HepG2 (cell line): ENCODE measurements at regions not wholly inside any gene's neighbourhood (a gene's known extent, or its start where the extent isn't known, plus 50 kb on each side); places are given as distances from the start of the nearest gene placed in this dataset.

Source experiments
- ATAC-seq: fragments of 200-7000 bp; cut with Tn5 transposase; 3 replicates; pipeline ENCODE4 v1.9.1; 2020; ENCODE audit warnings: mild to moderate bottlenecking, moderate library complexity
- BruUV-seq: library from RNA; stranded (reverse); fragments of 400-500 nt; replicated peaks from 2 replicates; lab custom pipeline; 2021; lab: Mats Ljungman, UMichigan
- CTCF ChIA-PET: fragments of 300-600 bp; formaldehyde crosslinking; extraction: SDS; loops from one replicate; lab custom pipeline; 2021; ENCODE audit warnings: low total read pairs, inconsistent platforms, low intra/inter-chr PET ratio; lab: Yijun Ruan, JAX
- POLR2A ChIA-PET: fragments of 350-600 bp; sonication (Branson Sonifier 250); formaldehyde crosslinking; loops from one replicate; lab custom pipeline; 2020; ENCODE audit warnings: antibody characterized with exemption, inconsistent platforms; lab: Yijun Ruan, JAX
- DNase-seq: peaks from one replicate; pipeline ENCODE4 v3.0.0-alpha.2; 2015; ENCODE audit warnings: low spot score
- FAIRE-seq: peaks from 3 replicates; lab custom pipeline; 2011; peaks lifted over from hg19 to GRCh38; lab: Jason Lieb, UNC
- H2AFZ ChIP-seq: one replicate; pipeline ENCODE4 v1.6.1; 2011; ENCODE audit warnings: low read length, inconsistent platforms
- H3K27ac ChIP-seq: fragments of 300-600 bp; 3 replicates; pipeline ENCODE4 v1.8.0; 2011; ENCODE audit warnings: mixed run types, mild to moderate bottlenecking, mixed read lengths, low read length, inconsistent platforms; ENCODE audit not compliant: insufficient read depth; ENCODE audit errors: extremely low read length
- H3K27me3 ChIP-seq, 2 experiments: fragments of 200-600 bp in 1 of 2; 2 replicates in 1 of 2; 3 replicates in 1 of 2; pipeline versions ENCODE4 v1.6.0 to v1.8.0; 2011; ENCODE audit warnings: low read length in 2 of 2, mild to moderate bottlenecking in 2 of 2, moderate library complexity in 2 of 2, inconsistent platforms in 1 of 2; ENCODE audit not compliant: insufficient read depth in 2 of 2, control insufficient read depth in 1 of 2
- H3K36me3 ChIP-seq, 2 experiments: fragments of 200-600 bp in 1 of 2; replicated peaks in 1 of 2; 2 replicates in 1 of 2; 3 replicates in 1 of 2; pipeline versions ENCODE4 v1.5.1 to v1.8.0; 2011; ENCODE audit warnings: low read length in 2 of 2, inconsistent platforms in 1 of 2; ENCODE audit not compliant: insufficient read depth in 2 of 2, control insufficient read depth in 1 of 2
- H3K4me1 ChIP-seq: 2 replicates; pipeline ENCODE4 v1.5.1; 2012; ENCODE audit warnings: low read length, inconsistent platforms; ENCODE audit not compliant: insufficient read depth
- H3K4me2 ChIP-seq: 2 replicates; pipeline ENCODE4 v1.6.0; 2011; ENCODE audit warnings: low read depth, low read length, inconsistent platforms
- H3K4me3 ChIP-seq, 3 experiments: fragments of 200-600 bp in 1 of 3; sonication (generic), shearing (Covaris generic) in 1 of 3; replicated peaks in 1 of 3; 2 replicates each; pipeline ENCODE4 v1.5.1; 2011 to 2016; ENCODE audit warnings: low read length in 3 of 3, inconsistent platforms in 2 of 3, low read depth in 2 of 3, mild to moderate bottlenecking in 2 of 3, control low read depth in 1 of 3, mixed read lengths in 1 of 3; ENCODE audit not compliant: insufficient read depth in 1 of 3
- H3K79me2 ChIP-seq: one replicate; pipeline ENCODE4 v1.6.1; 2011; ENCODE audit warnings: low read length, inconsistent platforms; ENCODE audit not compliant: insufficient read depth
- H3K9ac ChIP-seq: 2 replicates; pipeline ENCODE4 v1.6.0; 2011; ENCODE audit warnings: mild to moderate bottlenecking, low read depth, low read length, inconsistent platforms; ENCODE audit not compliant: insufficient read depth
- H3K9me3 ChIP-seq: 2 replicates; pipeline ENCODE4 v1.5.1; 2012; ENCODE audit warnings: mild to moderate bottlenecking, low read length
- H4K20me1 ChIP-seq: 2 replicates; pipeline ENCODE4 v1.6.0; 2011; ENCODE audit warnings: inconsistent platforms, mild to moderate bottlenecking, low read length, moderate library complexity; ENCODE audit not compliant: insufficient read depth
- ARNT2 ChIP-seq: sonication (generic); formaldehyde crosslinking; IDR thresholded peaks from 2 replicates; pipeline ENCODE4 v1.8.0; 2022; ENCODE audit warnings: mild to moderate bottlenecking, low read depth, missing genetic modification reagents, moderate library complexity
- ATAD3A ChIP-seq: sonication (generic); formaldehyde crosslinking; IDR thresholded peaks from 2 replicates; pipeline ENCODE4 v1.4.0; 2020; ENCODE audit warnings: missing genetic modification reagents
- GLI4 ChIP-seq: sonication (generic); formaldehyde crosslinking; IDR thresholded peaks from 2 replicates; pipeline ENCODE4 v1.5.1; 2020; ENCODE audit warnings: missing genetic modification reagents, mild to moderate bottlenecking, moderate library complexity, borderline replicate concordance
- JDP2 ChIP-seq: sonication (generic); formaldehyde crosslinking; IDR thresholded peaks from 2 replicates; pipeline ENCODE4 v1.8.1; 2022; ENCODE audit warnings: missing genetic modification reagents, borderline replicate concordance
- MEIS1 ChIP-seq: sonication (generic); formaldehyde crosslinking; IDR thresholded peaks from 2 replicates; pipeline ENCODE4 v1.9.0; 2021; ENCODE audit warnings: mild to moderate bottlenecking, missing genetic modification reagents, moderate library complexity, borderline replicate concordance
- SRY ChIP-seq: sonication (generic); formaldehyde crosslinking; IDR thresholded peaks from 2 replicates; pipeline ENCODE4 v1.8.0; 2022; ENCODE audit warnings: mild to moderate bottlenecking, missing genetic modification reagents
- ZNF10 ChIP-seq: sonication (generic); formaldehyde crosslinking; IDR thresholded peaks from 2 replicates; pipeline ENCODE4 v1.4.0; 2020; ENCODE audit warnings: mild to moderate bottlenecking, low read depth, missing genetic modification reagents, borderline replicate concordance
- ZNF230 ChIP-seq: sonication (generic); formaldehyde crosslinking; IDR thresholded peaks from 2 replicates; pipeline ENCODE4 v1.4.0; 2020; ENCODE audit warnings: mild to moderate bottlenecking, missing genetic modification reagents
- ZNF556 ChIP-seq: sonication (generic); formaldehyde crosslinking; IDR thresholded peaks from 2 replicates; pipeline ENCODE4 v1.4.0; 2020; ENCODE audit warnings: mild to moderate bottlenecking, missing genetic modification reagents, borderline replicate concordance
- ZNF747 ChIP-seq: sonication (generic); formaldehyde crosslinking; IDR thresholded peaks from 2 replicates; pipeline ENCODE4 v1.8.1; 2023; ENCODE audit warnings: missing genetic modification reagents, mild to moderate bottlenecking, borderline replicate concordance
- ZSCAN25 ChIP-seq: sonication (generic); formaldehyde crosslinking; IDR thresholded peaks from 2 replicates; pipeline ENCODE4 v1.8.0; 2022; ENCODE audit warnings: mild to moderate bottlenecking, missing genetic modification reagents
- WGBS: methylation state at CpG from one replicate; pipeline ENCODE4 v1.1.6; 2017; ENCODE audit warnings: low lambda C conversion rate; 5-methylcytosine and 5-hydroxymethylcytosine counted together
- in situ Hi-C: cut with HindIII; loops from 2 replicates; pipeline ENCODE4 v1.10.0; 2017; ENCODE audit warnings: low pct_unique_long_range_greater_than_20kb; ENCODE audit not compliant: extremely low pct_ligation_motif_present
- intact Hi-C: fragments of 100-400 bp; cut with micrococcal nuclease; formaldehyde crosslinking; loops from one replicate; pipeline ENCODE4 v1.10.0; 2022; ENCODE audit not compliant: unreplicated experiment
- TF ChIP-seq, protein P1 (sequence below): sonication (generic); formaldehyde crosslinking; IDR thresholded peaks from 2 replicates; pipeline ENCODE4 v1.4.0; 2020; ENCODE audit warnings: missing genetic modification reagents
- TF ChIP-seq, protein P2 (sequence below): sonication (generic); formaldehyde crosslinking; IDR thresholded peaks from 2 replicates; pipeline ENCODE4 v1.4.0; 2020; ENCODE audit warnings: mild to moderate bottlenecking, low read depth, missing genetic modification reagents

- in situ Hi-C loops = no loop called here
- Histone ChIP-seq H3K36me3 (no peaks in the 10 kb centered on the region), H3K9me3 (no peaks in the 10 kb centered on the region), H2AFZ (no peak overlapping the region), H3K4me1 (peaks cover 13% of the 10 kb centered on the region), H3K9ac (no peak overlapping the region), H4K20me1 (no peaks in the 10 kb centered on the region), H3K4me3 (no peak overlapping the region), H3K79me2 (no peaks in the 10 kb centered on the region), H3K4me2 (no peak overlapping the region), H3K27me3 (no peaks in the 10 kb centered on the region), H3K27ac (no peak overlapping the region)
- 50% methylated on average over 3 of the region's 3 CpGs for WGBS
- no peak for DNase-seq
- no peak for ATAC-seq
- no peak for TF ChIP-seq GLI4
- TF ChIP-seq ARNT2 (CRISPR knock-in tag) = no peak
- TF ChIP-seq, protein P1, sequence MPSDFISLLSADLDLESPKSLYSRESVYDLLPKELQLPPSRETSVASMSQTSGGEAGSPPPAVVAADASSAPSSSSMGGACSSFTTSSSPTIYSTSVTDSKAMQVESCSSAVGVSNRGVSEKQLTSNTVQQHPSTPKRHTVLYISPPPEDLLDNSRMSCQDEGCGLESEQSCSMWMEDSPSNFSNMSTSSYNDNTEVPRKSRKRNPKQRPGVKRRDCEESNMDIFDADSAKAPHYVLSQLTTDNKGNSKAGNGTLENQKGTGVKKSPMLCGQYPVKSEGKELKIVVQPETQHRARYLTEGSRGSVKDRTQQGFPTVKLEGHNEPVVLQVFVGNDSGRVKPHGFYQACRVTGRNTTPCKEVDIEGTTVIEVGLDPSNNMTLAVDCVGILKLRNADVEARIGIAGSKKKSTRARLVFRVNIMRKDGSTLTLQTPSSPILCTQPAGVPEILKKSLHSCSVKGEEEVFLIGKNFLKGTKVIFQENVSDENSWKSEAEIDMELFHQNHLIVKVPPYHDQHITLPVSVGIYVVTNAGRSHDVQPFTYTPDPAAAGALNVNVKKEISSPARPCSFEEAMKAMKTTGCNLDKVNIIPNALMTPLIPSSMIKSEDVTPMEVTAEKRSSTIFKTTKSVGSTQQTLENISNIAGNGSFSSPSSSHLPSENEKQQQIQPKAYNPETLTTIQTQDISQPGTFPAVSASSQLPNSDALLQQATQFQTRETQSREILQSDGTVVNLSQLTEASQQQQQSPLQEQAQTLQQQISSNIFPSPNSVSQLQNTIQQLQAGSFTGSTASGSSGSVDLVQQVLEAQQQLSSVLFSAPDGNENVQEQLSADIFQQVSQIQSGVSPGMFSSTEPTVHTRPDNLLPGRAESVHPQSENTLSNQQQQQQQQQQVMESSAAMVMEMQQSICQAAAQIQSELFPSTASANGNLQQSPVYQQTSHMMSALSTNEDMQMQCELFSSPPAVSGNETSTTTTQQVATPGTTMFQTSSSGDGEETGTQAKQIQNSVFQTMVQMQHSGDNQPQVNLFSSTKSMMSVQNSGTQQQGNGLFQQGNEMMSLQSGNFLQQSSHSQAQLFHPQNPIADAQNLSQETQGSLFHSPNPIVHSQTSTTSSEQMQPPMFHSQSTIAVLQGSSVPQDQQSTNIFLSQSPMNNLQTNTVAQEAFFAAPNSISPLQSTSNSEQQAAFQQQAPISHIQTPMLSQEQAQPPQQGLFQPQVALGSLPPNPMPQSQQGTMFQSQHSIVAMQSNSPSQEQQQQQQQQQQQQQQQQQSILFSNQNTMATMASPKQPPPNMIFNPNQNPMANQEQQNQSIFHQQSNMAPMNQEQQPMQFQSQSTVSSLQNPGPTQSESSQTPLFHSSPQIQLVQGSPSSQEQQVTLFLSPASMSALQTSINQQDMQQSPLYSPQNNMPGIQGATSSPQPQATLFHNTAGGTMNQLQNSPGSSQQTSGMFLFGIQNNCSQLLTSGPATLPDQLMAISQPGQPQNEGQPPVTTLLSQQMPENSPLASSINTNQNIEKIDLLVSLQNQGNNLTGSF = no peak
- CTCF ChIA-PET = no interaction called here
- intact Hi-C loops = no loop called here
- no TSS peak for BruUV-seq
- no peak for FAIRE-seq
- POLR2A ChIA-PET = no interaction called here
These were observed 89.8 kb upstream of the RAD23B start for GRCh38 chr9:107193251-107193650.

- no peak for FAIRE-seq
- Histone ChIP-seq H3K79me2 (no peaks in the 10 kb centered on the region), H3K4me1 (no peaks in the 10 kb centered on the region), H3K9ac (no peak overlapping the region), H3K9me3 (peaks cover 6% of the 10 kb centered on the region; the same call in 1 of the 2 replicates), H3K36me3 (no peaks in the 10 kb centered on the region), H3K27ac (no peak overlapping the region), H3K4me3 (no peak overlapping the region), H3K27me3 (no peaks in the 10 kb centered on the region), H4K20me1 (no peaks in the 10 kb centered on the region), H2AFZ (no peak overlapping the region), H3K4me2 (no peak overlapping the region)
- in situ Hi-C loops = no loop called here
- ChIA-PET CTCF (no interaction called here), POLR2A (no interaction called here)
- ATAC-seq = no peak
- no peak for DNase-seq
- 7% methylated on average over 3 of the region's 3 CpGs for WGBS
- BruUV-seq = no TSS peak
- intact Hi-C loops = no loop called here
- no peak for TF ChIP-seq MEIS1
- TF ChIP-seq ZNF556 (CRISPR knock-in tag) = no peak
- TF ChIP-seq ZSCAN25 = no peak
- TF ChIP-seq ZNF230 (CRISPR knock-in tag) = no peak
- TF ChIP-seq ATAD3A (CRISPR knock-in tag) = no peak
- no peak for TF ChIP-seq ZNF10
- TF ChIP-seq ZNF747 (CRISPR knock-in tag) = no peak
- no peak for TF ChIP-seq SRY
- TF ChIP-seq, protein P2, sequence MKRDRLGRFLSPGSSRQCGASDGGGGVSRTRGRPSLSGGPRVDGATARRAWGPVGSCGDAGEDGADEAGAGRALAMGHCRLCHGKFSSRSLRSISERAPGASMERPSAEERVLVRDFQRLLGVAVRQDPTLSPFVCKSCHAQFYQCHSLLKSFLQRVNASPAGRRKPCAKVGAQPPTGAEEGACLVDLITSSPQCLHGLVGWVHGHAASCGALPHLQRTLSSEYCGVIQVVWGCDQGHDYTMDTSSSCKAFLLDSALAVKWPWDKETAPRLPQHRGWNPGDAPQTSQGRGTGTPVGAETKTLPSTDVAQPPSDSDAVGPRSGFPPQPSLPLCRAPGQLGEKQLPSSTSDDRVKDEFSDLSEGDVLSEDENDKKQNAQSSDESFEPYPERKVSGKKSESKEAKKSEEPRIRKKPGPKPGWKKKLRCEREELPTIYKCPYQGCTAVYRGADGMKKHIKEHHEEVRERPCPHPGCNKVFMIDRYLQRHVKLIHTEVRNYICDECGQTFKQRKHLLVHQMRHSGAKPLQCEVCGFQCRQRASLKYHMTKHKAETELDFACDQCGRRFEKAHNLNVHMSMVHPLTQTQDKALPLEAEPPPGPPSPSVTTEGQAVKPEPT = no peak
- TF ChIP-seq JDP2 (CRISPR knock-in tag) = no peak
These were observed 84.4 kb upstream of the RAD23B start for GRCh38 chr9:107198718-107199117.
